GM19463 (cell line): ENCODE measurements at regions not wholly inside any gene's neighbourhood (a gene's known extent, or its start where the extent isn't known, plus 50 kb on each side); places are given as distances from the start of the nearest gene placed in this dataset.

Experiments used
- ATAC-seq: cut with Tn5 transposase; IDR thresholded peaks from one replicate; pipeline ENCODE4 v1.9.1; 2021; ENCODE audit warnings: mild to moderate bottlenecking, moderate library complexity; ENCODE audit not compliant: unreplicated experiment

- no peak for ATAC-seq
These were observed 87.3 kb upstream of the DIO3 start for GRCh38 chr14:101473795-101474562.

- no peak for ATAC-seq
These were observed 86.5 kb upstream of the DIO3 start for GRCh38 chr14:101474563-101475455.

GRCh38 chr14:101475456-101476257, 85.6 kb upstream of the DIO3 start:
- ATAC-seq: no peak

GRCh38 chr14:101476258-101476915, 84.9 kb upstream of the DIO3 start:
- no peak for ATAC-seq

GRCh38 chr14:101476916-101477553, 84.3 kb upstream of the DIO3 start:
- ATAC-seq: no peak

GRCh38 chr14:101477648-101478047, 83.6 kb upstream of the DIO3 start:
- no peak for ATAC-seq

- no peak for ATAC-seq
These were observed 83.2 kb upstream of the DIO3 start for GRCh38 chr14:101478096-101478495.

- ATAC-seq: no peak
These were observed 82.4 kb upstream of the DIO3 start for GRCh38 chr14:101478796-101479410.

GRCh38 chr14:101480022-101480746, 81.1 kb upstream of the DIO3 start:
- ATAC-seq: no peak

GRCh38 chr14:101480747-101481530, 80.4 kb upstream of the DIO3 start:
- no peak for ATAC-seq

- ATAC-seq: no peak
These were observed 79.7 kb upstream of the DIO3 start for GRCh38 chr14:101481557-101481956.

- no peak for ATAC-seq
These were observed 79.2 kb upstream of the DIO3 start for GRCh38 chr14:101482066-101482465.

- no peak for ATAC-seq
These were observed 77.5 kb upstream of the DIO3 start for GRCh38 chr14:101483829-101484228.

- ATAC-seq: no peak
These were observed 72.1 kb upstream of the DIO3 start for GRCh38 chr14:101489092-101489760.

- no peak for ATAC-seq
These were observed 70.5 kb upstream of the DIO3 start for GRCh38 chr14:101490771-101491170.

GRCh38 chr14:101491841-101492240, 69.5 kb upstream of the DIO3 start:
- ATAC-seq: no peak

- no peak for ATAC-seq
These were observed 68.6 kb upstream of the DIO3 start for GRCh38 chr14:101492716-101493115.

- no peak for ATAC-seq
These were observed 66.5 kb upstream of the DIO3 start for GRCh38 chr14:101494826-101495225.
